ENCODE measurements at regions not wholly inside any gene's neighbourhood (a gene's known extent, or its start where the extent isn't known, plus 50 kb on each side); places are given as distances from the start of the nearest gene placed in this dataset.

GRCh38 chr1:219271818-219272535, 98.3 kb downstream of the LYPLAL1 start:
- Mint-ChIP-seq H3K27me3 (no peaks in the 10 kb centered on the region), H3K9me3 (no peaks in the 10 kb centered on the region), H3K36me3 (ENCODE audit: low read depth) (peaks cover 2% of the 10 kb centered on the region), H3K27ac (no peak overlapping the region), H3K4me1 (ENCODE audit: low read depth) (no peaks in the 10 kb centered on the region), H3K4me3 (no peak overlapping the region)
- POLR2A ChIA-PET, result no interaction called here
- CTCF ChIA-PET, result interaction anchor here (1.0 kb wide), 1 partner anchor 11 kb away, joined by 3 read pairs; no protein-coding TSS in a partner anchor
- DNase-seq (no peak), ATAC-seq (no peak)
- intact Hi-C loops (cut with micrococcal nuclease), result no loop called here
- no peak for TF ChIP-seq CTCF (IDR thresholded peaks at IDR 0.05)

GRCh38 chr1:219269171-219269570, 95.5 kb downstream of the LYPLAL1 start:
- no peak for TF ChIP-seq CTCF (IDR thresholded peaks at IDR 0.05)
- CTCF ChIA-PET, result no interaction called here
- Mint-ChIP-seq H3K27me3 (no peaks in the 10 kb centered on the region), H3K4me3 (no peak overlapping the region), H3K9me3 (no peaks in the 10 kb centered on the region), H3K36me3 (ENCODE audit: low read depth) (peaks cover 2% of the 10 kb centered on the region), H3K4me1 (ENCODE audit: low read depth) (no peaks in the 10 kb centered on the region), H3K27ac (no peak overlapping the region)
- DNase-seq, result no peak
- ATAC-seq, result no peak
- POLR2A ChIA-PET, result no interaction called here
- intact Hi-C loops (cut with micrococcal nuclease), result no loop called here

- no peaks in the 10 kb centered on the region for H3K4me1 Mint-ChIP-seq (ENCODE audit: low read depth)
- ATAC-seq (no peak), DNase-seq (no peak)
- POLR2A ChIA-PET, result no interaction called here
- CTCF ChIA-PET, result interaction anchor here (1.3 kb wide), 1 partner anchor 120 kb away, joined by 3 read pairs; no protein-coding TSS in a partner anchor
- H3K36me3 Mint-ChIP-seq (ENCODE audit: low read depth), result no peaks in the 10 kb centered on the region
- TF ChIP-seq CTCF (IDR thresholded peaks at IDR 0.05), result no peak
- H3K9me3 Mint-ChIP-seq, result peaks cover 2% of the 10 kb centered on the region
- no peak overlapping the region for H3K27ac Mint-ChIP-seq
- H3K4me3 Mint-ChIP-seq, result no peak overlapping the region
- no peaks in the 10 kb centered on the region for H3K27me3 Mint-ChIP-seq
- intact Hi-C loops (cut with micrococcal nuclease), result no loop called here
Measured at GRCh38 chr1:219266524-219266923, 92.8 kb downstream of the LYPLAL1 start.

- CTCF ChIA-PET, result no interaction called here
- TF ChIP-seq CTCF (IDR thresholded peaks at IDR 0.05), result no peak
- H3K27me3 Mint-ChIP-seq, result no peaks in the 10 kb centered on the region
- DNase-seq (no peak), ATAC-seq (no peak)
- H3K27ac Mint-ChIP-seq, result no peak overlapping the region
- H3K36me3 Mint-ChIP-seq (ENCODE audit: low read depth), result no peaks in the 10 kb centered on the region
- intact Hi-C loops (cut with micrococcal nuclease), result no loop called here
- no peak overlapping the region for H3K4me3 Mint-ChIP-seq
- H3K4me1 Mint-ChIP-seq (ENCODE audit: low read depth), result no peaks in the 10 kb centered on the region
- POLR2A ChIA-PET, result no interaction called here
- H3K9me3 Mint-ChIP-seq, result peaks cover 5% of the 10 kb centered on the region
Measured at GRCh38 chr1:219265026-219265515, 91.4 kb downstream of the LYPLAL1 start.

GRCh38 chr1:219264561-219264960, 90.9 kb downstream of the LYPLAL1 start:
- H3K4me3 Mint-ChIP-seq, result no peak overlapping the region
- TF ChIP-seq CTCF (IDR thresholded peaks at IDR 0.05), result no peak
- no peaks in the 10 kb centered on the region for H3K27me3 Mint-ChIP-seq
- H3K9me3 Mint-ChIP-seq, result peaks cover 6% of the 10 kb centered on the region
- no peaks in the 10 kb centered on the region for H3K36me3 Mint-ChIP-seq (ENCODE audit: low read depth)
- ChIA-PET POLR2A (no interaction called here), CTCF (no interaction called here)
- ATAC-seq (no peak), DNase-seq (no peak)
- no peak overlapping the region for H3K27ac Mint-ChIP-seq
- H3K4me1 Mint-ChIP-seq (ENCODE audit: low read depth), result no peaks in the 10 kb centered on the region
- intact Hi-C loops (cut with micrococcal nuclease), result no loop called here

Measured in activated CD8-positive, alpha-beta T cell treated with anti-CD3 and anti-CD28 coated beads for 36 hours (primary cell).